Loucy (cell line): ENCODE measurements at regions not wholly inside any gene's neighbourhood (a gene's known extent, or its start where the extent isn't known, plus 50 kb on each side); places are given as distances from the start of the nearest gene placed in this dataset.
"Not testable (repeated sequence)": the region's sequence is repeated elsewhere in the genome, so short reads cannot be mapped to it uniquely, and the experiment has no call there.

ENCODE experiments used
- EZH2phosphoT487 ChIP-seq: fragments of 200-600 bp; IDR thresholded peaks from 2 replicates; pipeline ENCODE4 v1.6.1; 2018; ENCODE audit warnings: antibody characterized with exemption, mild to moderate bottlenecking, moderate library complexity, borderline replicate concordance
- TF ChIP-seq, protein P1 (sequence below): fragments of 200-600 bp; sonication (generic); conservative IDR thresholded peaks from 2 replicates; pipeline ENCODE4 v1.5.1; 2014; ENCODE audit warnings: mild to moderate bottlenecking, antibody characterized with exemption, low read length

GRCh38 chr11:89654669-89655068 lies 55.4 kb upstream of the TRIM77 start:
- TF ChIP-seq, protein P1, sequence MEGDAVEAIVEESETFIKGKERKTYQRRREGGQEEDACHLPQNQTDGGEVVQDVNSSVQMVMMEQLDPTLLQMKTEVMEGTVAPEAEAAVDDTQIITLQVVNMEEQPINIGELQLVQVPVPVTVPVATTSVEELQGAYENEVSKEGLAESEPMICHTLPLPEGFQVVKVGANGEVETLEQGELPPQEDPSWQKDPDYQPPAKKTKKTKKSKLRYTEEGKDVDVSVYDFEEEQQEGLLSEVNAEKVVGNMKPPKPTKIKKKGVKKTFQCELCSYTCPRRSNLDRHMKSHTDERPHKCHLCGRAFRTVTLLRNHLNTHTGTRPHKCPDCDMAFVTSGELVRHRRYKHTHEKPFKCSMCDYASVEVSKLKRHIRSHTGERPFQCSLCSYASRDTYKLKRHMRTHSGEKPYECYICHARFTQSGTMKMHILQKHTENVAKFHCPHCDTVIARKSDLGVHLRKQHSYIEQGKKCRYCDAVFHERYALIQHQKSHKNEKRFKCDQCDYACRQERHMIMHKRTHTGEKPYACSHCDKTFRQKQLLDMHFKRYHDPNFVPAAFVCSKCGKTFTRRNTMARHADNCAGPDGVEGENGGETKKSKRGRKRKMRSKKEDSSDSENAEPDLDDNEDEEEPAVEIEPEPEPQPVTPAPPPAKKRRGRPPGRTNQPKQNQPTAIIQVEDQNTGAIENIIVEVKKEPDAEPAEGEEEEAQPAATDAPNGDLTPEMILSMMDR = not testable (repeated sequence)
- not testable (repeated sequence) for TF ChIP-seq EZH2phosphoT487
